ENCODE measurements at regions not wholly inside any gene's neighbourhood (a gene's known extent, or its start where the extent isn't known, plus 50 kb on each side); places are given as distances from the start of the nearest gene placed in this dataset.

- H3K4me3 ChIP-seq (ENCODE audit: low read depth, low read length) = no peak overlapping the region
- H3K27me3 Mint-ChIP-seq = no peaks in the 10 kb centered on the region
- H3K27ac Mint-ChIP-seq = peak overlapping the region; percentile 15 to 79 (median 59)
- H3K9me3 ChIP-seq (ENCODE audit: control insufficient read depth in 2 of 2, low read length in 2 of 2) = no peaks in the 10 kb centered on the region
- H3K9me3 Mint-ChIP-seq = no peaks in the 10 kb centered on the region
- H3K27me3 ChIP-seq (ENCODE audit: control insufficient read depth, insufficient read depth, low read length) = no peaks in the 10 kb centered on the region
- peaks cover 4 to 83% (median 32%) of the 10 kb centered on the region in 4 donors for H3K4me1 Mint-ChIP-seq
- peaks cover 57% of the 10 kb centered on the region for H3K4me1 ChIP-seq (ENCODE audit: control insufficient read depth, insufficient read depth, low read length, poor library complexity, severe bottlenecking)
- H3K36me3 Mint-ChIP-seq = peaks cover 6% of the 10 kb centered on the region
- peak overlapping the region in 1 of 4 donors; percentile 52 for H3K4me3 Mint-ChIP-seq
- no peak overlapping the region for H3K27ac ChIP-seq (ENCODE audit: insufficient read depth, low read length, poor library complexity, severe bottlenecking)
- DNase-seq (no peak), ATAC-seq (ENCODE audit: low read depth in 2 of 2) (no peak)
- peaks cover 4% of the 10 kb centered on the region for H3K36me3 ChIP-seq (ENCODE audit: control insufficient read depth, insufficient read depth, low read length)
Measured at GRCh38 chr17:77394540-77395295, 253.9 kb downstream of the SEC14L1 start.

GRCh38 chr17:77395501-77396048, 254.8 kb downstream of the SEC14L1 start:
- no peak for DNase-seq
- Mint-ChIP-seq H3K27ac (peak overlapping the region; percentile 60 to 85 (median 83)), H3K27me3 (no peaks in the 10 kb centered on the region), H3K9me3 (no peaks in the 10 kb centered on the region), H3K4me3 (peak overlapping the region in 1 of 4 donors; percentile 36), H3K36me3 (peaks cover 6% of the 10 kb centered on the region), H3K4me1 (peaks cover 4 to 86% (median 38%) of the 10 kb centered on the region in 4 donors)
- ATAC-seq (ENCODE audit: low read depth in 2 of 2) = no peak
- Histone ChIP-seq H3K4me1 (ENCODE audit: control insufficient read depth, insufficient read depth, low read length, poor library complexity, severe bottlenecking) (peaks cover 60% of the 10 kb centered on the region), H3K36me3 (ENCODE audit: control insufficient read depth, insufficient read depth, low read length) (peaks cover 4% of the 10 kb centered on the region), H3K9me3 (ENCODE audit: control insufficient read depth in 2 of 2, low read length in 2 of 2) (no peaks in the 10 kb centered on the region), H3K27ac (ENCODE audit: insufficient read depth, low read length, poor library complexity, severe bottlenecking) (no peak overlapping the region), H3K4me3 (ENCODE audit: low read depth, low read length) (no peak overlapping the region), H3K27me3 (ENCODE audit: control insufficient read depth, insufficient read depth, low read length) (no peaks in the 10 kb centered on the region)

- ATAC-seq (ENCODE audit: low read depth in 2 of 2) = no peak
- H3K27me3 Mint-ChIP-seq = no peaks in the 10 kb centered on the region
- DNase-seq = no peak
- H3K27ac ChIP-seq (ENCODE audit: insufficient read depth, low read length, poor library complexity, severe bottlenecking) = no peak overlapping the region
- no peaks in the 10 kb centered on the region for H3K27me3 ChIP-seq (ENCODE audit: control insufficient read depth, insufficient read depth, low read length)
- no peaks in the 10 kb centered on the region for H3K9me3 Mint-ChIP-seq
- H3K4me1 ChIP-seq (ENCODE audit: control insufficient read depth, insufficient read depth, low read length, poor library complexity, severe bottlenecking) = peaks cover 60% of the 10 kb centered on the region
- peaks cover 4% of the 10 kb centered on the region for H3K36me3 ChIP-seq (ENCODE audit: control insufficient read depth, insufficient read depth, low read length)
- peak overlapping the region in 1 of 3 donors; percentile 60 for H3K27ac Mint-ChIP-seq
- H3K4me3 Mint-ChIP-seq = no peak overlapping the region
- no peaks in the 10 kb centered on the region for H3K9me3 ChIP-seq (ENCODE audit: control insufficient read depth in 2 of 2, low read length in 2 of 2)
- H3K36me3 Mint-ChIP-seq = peaks cover 6% of the 10 kb centered on the region
- no peak overlapping the region for H3K4me3 ChIP-seq (ENCODE audit: low read depth, low read length)
- peaks cover under 1 to 85% (median 40%) of the 10 kb centered on the region in 4 donors for H3K4me1 Mint-ChIP-seq
Measured at GRCh38 chr17:77396610-77397009, 255.8 kb downstream of the SEC14L1 start.

GRCh38 chr17:77398274-77398673, 257.5 kb downstream of the SEC14L1 start:
- Mint-ChIP-seq H3K27me3 (no peaks in the 10 kb centered on the region), H3K4me3 (peak overlapping the region in 3 of 4 donors; percentile 38 to 84 (median 52))
- peaks cover 58% of the 10 kb centered on the region for H3K4me1 ChIP-seq (ENCODE audit: control insufficient read depth, insufficient read depth, low read length, poor library complexity, severe bottlenecking)

GRCh38 chr17:77399319-77399957, 258.7 kb downstream of the SEC14L1 start:
- Mint-ChIP-seq H3K4me3 (peak overlapping the region in 3 of 4 donors; percentile 84 to 93 (median 86)), H3K27ac (peak overlapping the region; percentile 95 to 98 (median 96)), H3K36me3 (peaks cover 11% of the 10 kb centered on the region), H3K9me3 (no peaks in the 10 kb centered on the region), H3K4me1 (peaks cover 0 to 85% (median 50%) of the 10 kb centered on the region in 4 donors), H3K27me3 (no peaks in the 10 kb centered on the region)
- DNase-seq = no peak
- H3K27me3 ChIP-seq (ENCODE audit: control insufficient read depth, insufficient read depth, low read length) = no peaks in the 10 kb centered on the region
- ATAC-seq (ENCODE audit: low read depth in 2 of 2) = no peak
- no peak overlapping the region for H3K4me3 ChIP-seq (ENCODE audit: low read depth, low read length)
- H3K9me3 ChIP-seq (ENCODE audit: control insufficient read depth in 2 of 2, low read length in 2 of 2) = no peaks in the 10 kb centered on the region
- H3K27ac ChIP-seq (ENCODE audit: insufficient read depth, low read length, poor library complexity, severe bottlenecking) = peak overlapping the region; percentile 75
- H3K4me1 ChIP-seq (ENCODE audit: control insufficient read depth, insufficient read depth, low read length, poor library complexity, severe bottlenecking) = peaks cover 64% of the 10 kb centered on the region
- peaks cover 13% of the 10 kb centered on the region for H3K36me3 ChIP-seq (ENCODE audit: control insufficient read depth, insufficient read depth, low read length)

More at GRCh38 chr17:77398274-77398673, 257.5 kb downstream of the SEC14L1 start:
- H3K9me3 Mint-ChIP-seq = no peaks in the 10 kb centered on the region
- no peak overlapping the region for H3K4me3 ChIP-seq (ENCODE audit: low read depth, low read length)
- no peaks in the 10 kb centered on the region for H3K9me3 ChIP-seq (ENCODE audit: control insufficient read depth in 2 of 2, low read length in 2 of 2)
- H3K4me1 Mint-ChIP-seq = peaks cover 0 to 83% (median 42%) of the 10 kb centered on the region in 4 donors
- H3K27ac ChIP-seq (ENCODE audit: insufficient read depth, low read length, poor library complexity, severe bottlenecking) = no peak overlapping the region
- H3K27me3 ChIP-seq (ENCODE audit: control insufficient read depth, insufficient read depth, low read length) = no peaks in the 10 kb centered on the region
- peaks cover 11% of the 10 kb centered on the region for H3K36me3 ChIP-seq (ENCODE audit: control insufficient read depth, insufficient read depth, low read length)
- ATAC-seq (ENCODE audit: low read depth in 2 of 2) (no peak), DNase-seq (no peak)
- peaks cover 6% of the 10 kb centered on the region for H3K36me3 Mint-ChIP-seq
- peak overlapping the region in 2 of 3 donors; percentile 85 to 96 for H3K27ac Mint-ChIP-seq

GRCh38 chr17:77400445-77400870, 259.7 kb downstream of the SEC14L1 start:
- peak; percentile 70 to 76 for ATAC-seq (ENCODE audit: low read depth in 2 of 2)
- peaks cover 70% of the 10 kb centered on the region for H3K4me1 ChIP-seq (ENCODE audit: control insufficient read depth, insufficient read depth, low read length, poor library complexity, severe bottlenecking)

GRCh38 chr17:77402159-77402731, 261.5 kb downstream of the SEC14L1 start:
- DNase-seq (no peak), ATAC-seq (ENCODE audit: low read depth in 2 of 2) (no peak)
- peaks cover 23% of the 10 kb centered on the region for H3K36me3 Mint-ChIP-seq
- H3K9me3 Mint-ChIP-seq = no peaks in the 10 kb centered on the region
- peaks cover 6 to 92% (median 61%) of the 10 kb centered on the region in 4 donors for H3K4me1 Mint-ChIP-seq
- Histone ChIP-seq H3K36me3 (ENCODE audit: control insufficient read depth, insufficient read depth, low read length) (peaks cover 13% of the 10 kb centered on the region), H3K4me3 (ENCODE audit: low read depth, low read length) (no peak overlapping the region), H3K27ac (ENCODE audit: insufficient read depth, low read length, poor library complexity, severe bottlenecking) (no peak overlapping the region), H3K27me3 (ENCODE audit: control insufficient read depth, insufficient read depth, low read length) (no peaks in the 10 kb centered on the region), H3K4me1 (ENCODE audit: control insufficient read depth, insufficient read depth, low read length, poor library complexity, severe bottlenecking) (peaks cover 88% of the 10 kb centered on the region), H3K9me3 (ENCODE audit: control insufficient read depth in 2 of 2, low read length in 2 of 2) (no peaks in the 10 kb centered on the region)
- H3K4me3 Mint-ChIP-seq = peak overlapping the region; percentile 63 to 99 (median 74)
- peaks cover 6% of the 10 kb centered on the region for H3K27me3 Mint-ChIP-seq
- H3K27ac Mint-ChIP-seq = peak overlapping the region; percentile 88 to 97 (median 96)

More at GRCh38 chr17:77400445-77400870, 259.7 kb downstream of the SEC14L1 start:
- peak; percentile 62 to 79 (median 77) for DNase-seq
- Mint-ChIP-seq H3K4me1 (peaks cover 0 to 90% (median 56%) of the 10 kb centered on the region in 4 donors), H3K27me3 (no peaks in the 10 kb centered on the region), H3K36me3 (peaks cover 17% of the 10 kb centered on the region), H3K9me3 (no peaks in the 10 kb centered on the region), H3K27ac (peak overlapping the region; percentile 95 to 98 (median 96)), H3K4me3 (peak overlapping the region; percentile 84 to 93 (median 88))
- Histone ChIP-seq H3K27ac (ENCODE audit: insufficient read depth, low read length, poor library complexity, severe bottlenecking) (peak overlapping the region; percentile 75), H3K9me3 (ENCODE audit: control insufficient read depth in 2 of 2, low read length in 2 of 2) (no peaks in the 10 kb centered on the region), H3K4me3 (ENCODE audit: low read depth, low read length) (peak overlapping the region; percentile 44), H3K36me3 (ENCODE audit: control insufficient read depth, insufficient read depth, low read length) (peaks cover 13% of the 10 kb centered on the region), H3K27me3 (ENCODE audit: control insufficient read depth, insufficient read depth, low read length) (no peaks in the 10 kb centered on the region)
